ENCODE measurements at regions not wholly inside any gene's neighbourhood (a gene's known extent, or its start where the extent isn't known, plus 50 kb on each side); places are given as distances from the start of the nearest gene placed in this dataset.

GRCh38 chr2:43049836-43050801 lies 176.3 kb downstream of the ZFP36L2 start:
- Mint-ChIP-seq H3K27me3 (ENCODE audit: low read depth) (no peaks in the 10 kb centered on the region), H3K4me3 (no peak overlapping the region)
- DNase-seq: no peak

GRCh38 chr2:43047187-43047780 lies 179.1 kb downstream of the ZFP36L2 start:
- Mint-ChIP-seq H3K36me3 (ENCODE audit: insufficient read depth) (no peaks in the 10 kb centered on the region), H3K27me3 (ENCODE audit: low read depth) (no peaks in the 10 kb centered on the region), H3K4me3 (no peak overlapping the region), H3K9me3 (no peaks in the 10 kb centered on the region), H3K4me1 (ENCODE audit: low read depth) (peaks cover 22% of the 10 kb centered on the region)
- DNase-seq (no peak), ATAC-seq (no peak)

More at GRCh38 chr2:43049836-43050801, 176.3 kb downstream of the ZFP36L2 start:
- ATAC-seq: no peak
- no peaks in the 10 kb centered on the region for H3K9me3 Mint-ChIP-seq
- H3K4me1 Mint-ChIP-seq (ENCODE audit: low read depth): peaks cover 23% of the 10 kb centered on the region
- H3K36me3 Mint-ChIP-seq (ENCODE audit: insufficient read depth): no peaks in the 10 kb centered on the region

DNA sequence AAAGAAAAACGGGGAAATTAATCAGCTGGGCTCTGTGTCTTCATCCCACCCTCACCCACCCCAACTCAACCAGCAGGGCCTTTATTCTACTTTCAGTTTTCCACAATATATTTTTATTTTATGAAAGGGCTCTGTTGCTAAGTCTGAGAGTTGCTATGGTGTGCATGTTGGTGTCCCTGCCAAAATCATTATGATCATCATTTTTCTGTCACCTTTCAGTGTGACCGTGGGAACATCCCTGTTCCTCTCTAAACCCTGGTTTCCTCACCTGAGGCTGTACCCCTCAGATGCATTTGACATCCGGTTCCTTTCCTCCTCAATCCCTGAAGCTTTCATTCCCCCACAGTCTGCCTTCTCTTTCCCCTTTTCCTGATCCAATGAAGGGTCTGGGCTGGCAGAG lies 180.5 kb downstream of the ZFP36L2 start:
- no peak for ATAC-seq

GRCh38 chr2:43044093-43044681 lies 182.2 kb downstream of the ZFP36L2 start:
- H3K9me3 Mint-ChIP-seq: no peaks in the 10 kb centered on the region
- no peak for DNase-seq
- H3K36me3 Mint-ChIP-seq (ENCODE audit: insufficient read depth): no peaks in the 10 kb centered on the region
- no peak overlapping the region for H3K4me3 Mint-ChIP-seq
- peaks cover 8% of the 10 kb centered on the region for H3K4me1 Mint-ChIP-seq (ENCODE audit: low read depth)
- ATAC-seq: no peak
- H3K27me3 Mint-ChIP-seq (ENCODE audit: low read depth): no peaks in the 10 kb centered on the region

More for the DNA sequence above, 180.5 kb downstream of the ZFP36L2 start:
- H3K27me3 Mint-ChIP-seq (ENCODE audit: low read depth): no peaks in the 10 kb centered on the region
- no peaks in the 10 kb centered on the region for H3K36me3 Mint-ChIP-seq (ENCODE audit: insufficient read depth)
- no peaks in the 10 kb centered on the region for H3K9me3 Mint-ChIP-seq
- DNase-seq: no peak
- no peak overlapping the region for H3K4me3 Mint-ChIP-seq
- H3K4me1 Mint-ChIP-seq (ENCODE audit: low read depth): peaks cover 12% of the 10 kb centered on the region

DNA sequence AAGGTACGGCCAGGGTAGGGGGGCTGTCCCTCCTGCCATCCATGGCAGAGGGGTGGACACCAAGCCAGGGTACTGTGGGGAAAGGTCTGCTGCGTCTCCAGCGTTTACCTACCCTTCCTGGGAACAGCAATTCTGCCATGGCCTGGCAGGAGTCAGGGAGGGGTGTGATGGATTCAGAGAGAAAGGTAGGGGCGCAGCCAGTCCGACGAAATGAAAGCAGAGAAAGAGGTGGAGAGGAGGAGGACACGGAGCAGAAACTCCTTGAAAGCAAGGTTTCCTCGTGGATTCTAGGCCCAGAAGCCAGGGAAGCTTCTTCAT lies 182.9 kb downstream of the ZFP36L2 start:
- Mint-ChIP-seq H3K9me3 (no peaks in the 10 kb centered on the region), H3K36me3 (ENCODE audit: insufficient read depth) (no peaks in the 10 kb centered on the region), H3K27me3 (ENCODE audit: low read depth) (no peaks in the 10 kb centered on the region), H3K4me3 (no peak overlapping the region), H3K4me1 (ENCODE audit: low read depth) (peaks cover 8% of the 10 kb centered on the region)
- DNase-seq (no peak), ATAC-seq (no peak)

DNA sequence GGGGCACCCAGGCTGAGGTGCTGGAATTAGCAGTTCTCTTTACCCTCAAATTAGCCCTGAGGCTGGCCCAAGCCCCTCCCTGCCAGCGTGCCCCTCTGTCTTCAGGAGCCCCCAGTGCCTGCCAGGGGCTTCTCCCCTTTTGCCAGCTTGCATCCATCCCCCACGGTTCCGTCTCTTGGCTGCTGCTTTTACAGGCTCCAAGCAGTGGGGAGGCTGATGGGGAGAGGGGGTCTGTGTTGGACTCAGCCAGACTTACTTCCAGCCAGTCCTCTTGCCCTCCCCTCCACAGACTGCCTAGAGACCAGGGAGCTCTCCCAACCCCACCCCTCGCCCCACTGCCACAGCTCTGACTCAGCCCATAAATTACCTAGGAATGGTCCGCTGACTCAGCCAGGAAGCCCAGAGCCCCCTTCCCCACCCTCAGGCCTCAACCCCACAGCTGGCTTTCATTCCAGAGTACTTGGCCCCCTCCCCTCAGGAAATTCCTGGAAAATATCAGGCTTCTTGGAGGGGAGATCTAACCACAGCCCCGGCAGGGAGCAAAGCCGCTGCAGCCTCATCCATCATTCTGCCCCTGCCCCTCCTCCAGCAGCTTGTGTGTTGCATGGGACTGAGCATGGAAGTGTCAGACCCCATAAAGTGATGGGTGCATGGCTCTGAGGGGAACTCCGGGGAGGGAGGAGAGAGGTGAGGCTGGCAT lies 184.6 kb downstream of the ZFP36L2 start:
- no peaks in the 10 kb centered on the region for H3K9me3 Mint-ChIP-seq
- no peak for ATAC-seq
- no peak overlapping the region for H3K4me3 Mint-ChIP-seq
- no peaks in the 10 kb centered on the region for H3K36me3 Mint-ChIP-seq (ENCODE audit: insufficient read depth)
- no peaks in the 10 kb centered on the region for H3K27me3 Mint-ChIP-seq (ENCODE audit: low read depth)
- H3K4me1 Mint-ChIP-seq (ENCODE audit: low read depth): peaks cover 2% of the 10 kb centered on the region
- no peak for DNase-seq

GRCh38 chr2:43041173-43041591 lies 185.2 kb downstream of the ZFP36L2 start:
- Mint-ChIP-seq H3K4me3 (no peak overlapping the region), H3K9me3 (no peaks in the 10 kb centered on the region), H3K27me3 (ENCODE audit: low read depth) (no peaks in the 10 kb centered on the region), H3K4me1 (ENCODE audit: low read depth) (no peaks in the 10 kb centered on the region), H3K36me3 (ENCODE audit: insufficient read depth) (no peaks in the 10 kb centered on the region)
- DNase-seq: no peak
- no peak for ATAC-seq

DNA sequence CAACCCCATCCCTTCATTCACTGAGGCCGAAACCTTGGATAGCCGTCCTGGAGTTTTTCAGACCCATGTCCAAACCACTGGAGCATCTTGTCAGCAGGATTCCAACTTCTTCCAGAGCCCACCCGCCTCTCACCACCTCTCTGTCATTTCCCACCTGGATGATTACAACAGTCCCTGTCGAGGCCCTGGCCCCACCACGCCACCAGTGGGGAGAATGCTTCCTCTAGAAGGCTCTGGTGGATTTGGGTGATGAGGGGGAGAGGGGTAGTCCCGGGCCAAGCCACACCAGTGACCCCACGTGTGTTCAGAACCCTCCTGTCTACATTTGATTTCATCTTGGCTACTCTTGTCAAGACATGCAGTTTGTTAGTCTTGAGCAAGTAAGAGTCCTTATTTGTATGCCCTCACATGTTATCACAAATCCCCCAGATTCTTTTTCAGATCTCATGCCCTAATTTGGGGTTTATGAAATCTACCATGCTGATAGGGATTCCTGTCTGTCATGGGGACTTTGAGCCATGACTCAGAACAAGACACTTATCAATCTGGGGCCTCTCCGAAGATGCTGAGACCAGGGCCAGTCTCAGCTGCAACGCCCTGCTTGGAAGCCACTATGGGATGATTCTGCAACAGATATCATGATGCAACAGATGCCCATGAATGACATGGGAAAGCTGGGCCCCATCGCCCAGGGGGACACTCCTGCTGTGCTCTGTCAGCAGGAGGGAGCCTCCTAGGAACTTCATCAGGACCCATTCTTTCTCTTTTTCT lies 186.1 kb downstream of the ZFP36L2 start:
- H3K4me3 Mint-ChIP-seq: no peak overlapping the region
- H3K4me1 Mint-ChIP-seq (ENCODE audit: low read depth): no peaks in the 10 kb centered on the region
- no peaks in the 10 kb centered on the region for H3K27me3 Mint-ChIP-seq (ENCODE audit: low read depth)
- DNase-seq (no peak), ATAC-seq (no peak)
- no peaks in the 10 kb centered on the region for H3K36me3 Mint-ChIP-seq (ENCODE audit: insufficient read depth)
- H3K9me3 Mint-ChIP-seq: no peaks in the 10 kb centered on the region

DNA sequence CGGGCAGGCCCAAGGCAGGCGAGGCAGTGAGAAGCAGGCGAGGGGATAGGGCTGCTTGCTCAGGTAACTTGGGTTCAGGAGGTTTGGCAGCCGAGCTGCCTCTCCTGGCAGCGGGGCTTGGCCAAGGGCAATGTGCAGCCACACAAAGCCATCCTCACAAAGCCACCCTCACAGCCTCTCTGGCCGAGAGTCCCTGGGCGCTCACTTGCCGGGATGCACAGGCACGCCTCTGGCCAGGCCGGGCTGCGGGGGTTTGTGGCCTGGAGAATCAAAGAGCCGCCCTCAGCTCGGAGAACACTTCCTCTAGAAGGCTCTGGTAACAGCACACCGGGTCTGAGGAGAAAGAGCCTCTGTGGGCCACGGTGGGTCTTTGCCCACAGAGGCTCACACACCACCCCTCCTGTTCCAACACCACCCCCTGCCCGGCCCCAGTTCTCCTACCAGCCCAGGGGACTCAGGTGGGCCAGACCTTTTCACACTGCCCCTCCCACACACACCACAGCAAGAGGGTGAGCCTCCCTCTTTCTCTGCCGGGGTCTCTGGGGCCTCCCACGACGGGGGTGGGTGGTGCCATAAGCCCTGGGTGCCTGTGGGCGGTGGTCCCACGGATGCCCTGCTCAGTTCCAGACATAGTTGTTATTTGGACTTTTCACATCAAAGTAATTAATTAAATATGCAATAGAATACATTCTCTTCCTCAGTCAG lies 186.9 kb downstream of the ZFP36L2 start:
- DNase-seq (no peak), ATAC-seq (peak in 1 of 2 donors; percentile 18)
- Mint-ChIP-seq H3K9me3 (no peaks in the 10 kb centered on the region), H3K4me3 (no peak overlapping the region), H3K27me3 (ENCODE audit: low read depth) (no peaks in the 10 kb centered on the region), H3K4me1 (ENCODE audit: low read depth) (no peaks in the 10 kb centered on the region), H3K36me3 (ENCODE audit: insufficient read depth) (no peaks in the 10 kb centered on the region)

DNA sequence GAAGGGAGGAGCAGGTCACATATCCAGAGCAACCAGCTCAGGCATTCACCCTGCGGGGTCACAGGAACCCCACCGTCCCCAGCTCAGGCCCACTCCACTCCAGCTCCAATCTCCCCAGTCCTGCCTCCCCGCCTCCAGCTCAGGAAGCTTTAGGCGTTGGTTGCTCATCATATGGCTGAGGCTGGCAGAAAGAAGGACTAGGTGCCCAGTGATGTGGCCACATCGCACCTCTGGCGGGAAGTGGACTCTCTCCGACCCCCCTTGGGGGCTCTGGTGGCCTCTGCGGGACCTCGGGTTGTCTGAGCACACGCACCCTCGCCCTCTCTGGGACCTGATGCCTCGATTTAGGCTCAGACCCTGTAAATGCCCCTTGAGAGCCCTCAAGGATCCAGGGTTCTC lies 187.7 kb downstream of the ZFP36L2 start:
- H3K4me3 Mint-ChIP-seq: no peak overlapping the region
- DNase-seq: no peak
- H3K4me1 Mint-ChIP-seq (ENCODE audit: low read depth): peaks cover 3% of the 10 kb centered on the region
- no peaks in the 10 kb centered on the region for H3K27me3 Mint-ChIP-seq (ENCODE audit: low read depth)
- H3K9me3 Mint-ChIP-seq: no peaks in the 10 kb centered on the region
- ATAC-seq: no peak
- no peaks in the 10 kb centered on the region for H3K36me3 Mint-ChIP-seq (ENCODE audit: insufficient read depth)

- Mint-ChIP-seq H3K27me3 (ENCODE audit: low read depth) (no peaks in the 10 kb centered on the region), H3K36me3 (ENCODE audit: insufficient read depth) (no peaks in the 10 kb centered on the region), H3K4me1 (ENCODE audit: low read depth) (peaks cover 5% of the 10 kb centered on the region), H3K4me3 (no peak overlapping the region), H3K9me3 (no peaks in the 10 kb centered on the region)
- DNase-seq (no peak), ATAC-seq (no peak)
Measured at GRCh38 chr2:43038034-43038695, 188.2 kb downstream of the ZFP36L2 start.

GRCh38 chr2:43035922-43036321 lies 190.5 kb downstream of the ZFP36L2 start:
- Mint-ChIP-seq H3K4me1 (ENCODE audit: low read depth) (peaks cover 18% of the 10 kb centered on the region), H3K36me3 (ENCODE audit: insufficient read depth) (no peaks in the 10 kb centered on the region), H3K27me3 (ENCODE audit: low read depth) (no peaks in the 10 kb centered on the region), H3K9me3 (no peaks in the 10 kb centered on the region), H3K4me3 (no peak overlapping the region)
- DNase-seq: no peak
- no peak for ATAC-seq

- peaks cover 18% of the 10 kb centered on the region for H3K4me1 Mint-ChIP-seq (ENCODE audit: low read depth)
- DNase-seq: no peak
Measured at GRCh38 chr2:43034921-43035320, 191.5 kb downstream of the ZFP36L2 start.

More at GRCh38 chr2:43034921-43035320, 191.5 kb downstream of the ZFP36L2 start:
- ATAC-seq: no peak
- H3K36me3 Mint-ChIP-seq (ENCODE audit: insufficient read depth): no peaks in the 10 kb centered on the region
- no peak overlapping the region for H3K4me3 Mint-ChIP-seq
- no peaks in the 10 kb centered on the region for H3K27me3 Mint-ChIP-seq (ENCODE audit: low read depth)
- H3K9me3 Mint-ChIP-seq: no peaks in the 10 kb centered on the region
